PFSK-1 (cell line): ENCODE measurements at regions not wholly inside any gene's neighbourhood (a gene's known extent, or its start where the extent isn't known, plus 50 kb on each side); places are given as distances from the start of the nearest gene placed in this dataset.

Experiments
- FOXP2 ChIP-seq: optimal IDR thresholded peaks from 2 replicates; pipeline ENCODE3; 2011; ENCODE audit warnings: borderline replicate concordance, control low read depth, inconsistent platforms; ENCODE audit not compliant: insufficient read depth; ENCODE audit errors: extremely low read length, extremely low read depth
- POLR2AphosphoS5 ChIP-seq: IDR thresholded peaks from 2 replicates; pipeline ENCODE4 v1.6.1; 2012; ENCODE audit warnings: low read depth, mild to moderate bottlenecking, control low read depth, low read length, moderate library complexity
- REST ChIP-seq, 2 experiments: IDR thresholded peaks; 2 replicates each; pipeline versions ENCODE4 v1.6.1 to v1.8.0; 2011 to 2012; ENCODE audit warnings: low read depth in 2 of 2, low read length in 2 of 2, control low read depth in 1 of 2, inconsistent platforms in 1 of 2, mild to moderate bottlenecking in 1 of 2, moderate library complexity in 1 of 2; ENCODE audit not compliant: insufficient read depth in 1 of 2
- SIN3A ChIP-seq: IDR thresholded peaks from 2 replicates; pipeline ENCODE4 v1.6.1; 2012; ENCODE audit warnings: mild to moderate bottlenecking, low read length, moderate library complexity, borderline replicate concordance; ENCODE audit not compliant: insufficient read depth
- TAF1 ChIP-seq: IDR thresholded peaks from 2 replicates; pipeline ENCODE4 v1.6.1; 2012; ENCODE audit warnings: low read length, control low read depth, borderline replicate concordance; ENCODE audit not compliant: insufficient read depth

GRCh38 chr1:95312181-95312580, 78.2 kb downstream of the RWDD3 start:
- TF ChIP-seq REST (IDR thresholded peaks at IDR 0.05; ENCODE audit: insufficient read depth in 1 of 2, low read depth in 2 of 2, low read length in 2 of 2) (no peak), TAF1 (no peak), POLR2AphosphoS5 (no peak), SIN3A (no peak), FOXP2 (no peak)
